Adipocyte (in vitro differentiated cells): ENCODE measurements at regions not wholly inside any gene's neighbourhood (a gene's known extent, or its start where the extent isn't known, plus 50 kb on each side); places are given as distances from the start of the nearest gene placed in this dataset.

Source experiments
- DNase-seq: peaks from one replicate; pipeline ENCODE4 v3.0.0-alpha.2; 2015; ENCODE audit warnings: low read depth
- H3K27me3 ChIP-seq: replicated peaks from 2 replicates; pipeline ENCODE4 v1.7.0; 2013; ENCODE audit warnings: mild to moderate bottlenecking, low read length, moderate library complexity; ENCODE audit not compliant: control insufficient read depth, insufficient read depth
- H3K36me3 ChIP-seq: 2 replicates; pipeline ENCODE4 v1.7.0; 2013; ENCODE audit warnings: low read length, mild to moderate bottlenecking, moderate library complexity; ENCODE audit not compliant: control insufficient read depth, insufficient read depth, severe bottlenecking
- H3K4me1 ChIP-seq: 2 replicates; pipeline ENCODE4 v1.7.0; 2013; ENCODE audit warnings: mild to moderate bottlenecking, low read length, moderate library complexity; ENCODE audit not compliant: control insufficient read depth, insufficient read depth
- H3K4me3 ChIP-seq: 2 replicates; pipeline ENCODE4 v1.7.0; 2013; ENCODE audit warnings: mild to moderate bottlenecking, low read length, moderate library complexity
- H3K9ac ChIP-seq: 2 replicates; pipeline ENCODE4 v1.7.0; 2013; ENCODE audit warnings: mild to moderate bottlenecking, low read length, moderate library complexity
- H3K9me3 ChIP-seq: 2 replicates; pipeline ENCODE4 v1.7.0; 2013; ENCODE audit warnings: mild to moderate bottlenecking, low read length, moderate library complexity; ENCODE audit not compliant: control insufficient read depth

DNA sequence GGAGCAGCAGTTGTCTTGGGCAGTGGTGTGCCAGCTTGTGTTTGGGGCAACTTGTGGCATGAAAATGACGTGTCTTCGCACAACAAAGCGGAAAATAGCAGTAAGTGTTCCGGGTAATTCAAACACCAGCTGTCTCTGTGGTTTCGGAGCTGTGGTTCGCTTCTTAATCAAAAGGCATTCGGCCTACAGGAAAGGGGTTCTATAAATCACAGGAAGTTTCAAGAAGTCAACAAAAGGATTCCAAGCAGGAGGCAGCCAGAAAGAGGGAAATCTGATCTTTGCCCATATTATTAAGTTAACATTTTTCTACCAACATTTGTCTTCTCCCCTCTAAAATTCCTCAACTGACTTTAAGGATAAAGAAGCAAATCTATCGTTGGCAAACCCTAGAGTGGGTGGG lies 353.4 kb downstream of the FGFR2 start:
- no peak overlapping the region for H3K4me3 ChIP-seq
- H3K9me3 ChIP-seq = no peaks in the 10 kb centered on the region
- no peak overlapping the region for H3K9ac ChIP-seq
- DNase-seq = no peak
- H3K4me1 ChIP-seq = peaks cover 8% of the 10 kb centered on the region
- H3K36me3 ChIP-seq = no peaks in the 10 kb centered on the region
- H3K27me3 ChIP-seq = no peaks in the 10 kb centered on the region

GRCh38 chr10:121245754-121246153 lies 352.5 kb downstream of the FGFR2 start:
- Histone ChIP-seq H3K9ac (no peak overlapping the region), H3K36me3 (no peaks in the 10 kb centered on the region), H3K9me3 (no peaks in the 10 kb centered on the region), H3K27me3 (no peaks in the 10 kb centered on the region), H3K4me1 (no peaks in the 10 kb centered on the region), H3K4me3 (no peak overlapping the region)
- DNase-seq = no peak

DNA sequence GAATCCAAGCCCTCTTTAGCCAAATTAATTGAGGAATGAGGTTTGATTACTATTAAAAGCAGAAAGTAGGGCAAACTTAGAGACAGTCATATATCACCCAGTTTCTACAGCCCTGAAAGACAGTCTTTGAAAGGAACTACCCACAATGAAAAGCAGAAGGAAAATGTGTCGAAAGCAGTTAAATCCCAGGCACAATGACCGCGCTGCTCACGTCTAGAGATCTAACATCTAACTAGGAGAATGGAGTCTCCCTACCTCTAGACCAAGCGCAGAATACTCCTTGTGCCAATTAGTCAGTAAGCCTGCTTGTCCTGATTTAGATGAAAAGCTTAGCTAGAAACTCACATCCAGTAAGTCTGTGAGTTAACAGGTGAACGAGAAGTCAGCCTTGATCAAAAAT lies 350.0 kb downstream of the FGFR2 start:
- DNase-seq = no peak
- no peaks in the 10 kb centered on the region for H3K27me3 ChIP-seq
- H3K9me3 ChIP-seq = no peaks in the 10 kb centered on the region
- H3K4me1 ChIP-seq = no peaks in the 10 kb centered on the region
- H3K9ac ChIP-seq = no peak overlapping the region
- H3K4me3 ChIP-seq = no peak overlapping the region
- no peaks in the 10 kb centered on the region for H3K36me3 ChIP-seq

- H3K9me3 ChIP-seq = no peaks in the 10 kb centered on the region
- H3K27me3 ChIP-seq = no peaks in the 10 kb centered on the region
Measured at GRCh38 chr10:121250995-121251764, 347.1 kb downstream of the FGFR2 start.

DNA sequence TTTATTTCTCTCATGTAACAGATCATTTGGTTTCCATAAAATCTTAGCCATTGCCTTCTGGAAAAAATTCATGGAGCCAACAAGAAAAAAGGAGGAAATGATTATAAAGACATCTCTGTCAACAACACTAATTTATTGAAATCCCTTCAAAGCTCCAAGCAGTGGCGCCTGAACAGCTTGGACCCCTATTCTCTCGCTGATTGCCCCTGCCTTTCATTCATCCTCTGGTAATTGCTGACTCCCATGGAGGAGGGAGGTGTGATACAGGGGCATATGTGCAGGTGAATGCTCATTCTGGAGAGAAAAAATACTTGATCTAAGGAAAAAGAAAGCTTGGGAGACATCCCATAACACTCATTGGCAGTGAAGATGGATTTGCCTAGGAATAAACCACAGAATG lies 345.5 kb downstream of the FGFR2 start:
- no peak overlapping the region for H3K4me3 ChIP-seq
- H3K4me1 ChIP-seq = no peaks in the 10 kb centered on the region
- H3K9ac ChIP-seq = no peak overlapping the region
- no peak for DNase-seq
- no peaks in the 10 kb centered on the region for H3K27me3 ChIP-seq
- no peaks in the 10 kb centered on the region for H3K36me3 ChIP-seq
- H3K9me3 ChIP-seq = no peaks in the 10 kb centered on the region

More at GRCh38 chr10:121250995-121251764, 347.1 kb downstream of the FGFR2 start:
- no peak for DNase-seq
- H3K4me3 ChIP-seq = no peak overlapping the region
- no peaks in the 10 kb centered on the region for H3K36me3 ChIP-seq
- H3K4me1 ChIP-seq = no peaks in the 10 kb centered on the region
- no peak overlapping the region for H3K9ac ChIP-seq

DNA sequence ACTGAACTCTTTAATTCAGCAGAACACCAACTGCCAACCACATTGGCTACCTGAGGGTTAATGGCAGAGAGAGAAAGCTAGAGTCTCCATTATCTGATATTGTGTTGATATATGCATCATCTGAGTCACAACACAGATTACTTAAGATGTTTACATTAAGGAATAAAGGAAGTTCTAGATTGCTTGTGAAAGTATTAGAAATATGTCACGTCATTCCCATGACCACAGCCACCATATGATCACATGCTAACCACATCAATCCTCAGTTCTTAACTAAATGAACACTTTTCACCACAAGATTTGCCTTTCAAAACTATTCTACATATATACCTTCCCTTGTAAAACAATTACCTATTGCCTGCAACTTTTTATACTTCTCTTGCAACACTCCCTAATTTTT lies 337.9 kb downstream of the FGFR2 start:
- H3K4me1 ChIP-seq = no peaks in the 10 kb centered on the region
- H3K4me3 ChIP-seq = no peak overlapping the region
- no peaks in the 10 kb centered on the region for H3K27me3 ChIP-seq
- no peaks in the 10 kb centered on the region for H3K9me3 ChIP-seq
- no peak overlapping the region for H3K9ac ChIP-seq
- H3K36me3 ChIP-seq = no peaks in the 10 kb centered on the region
- no peak for DNase-seq

- no peaks in the 10 kb centered on the region for H3K4me1 ChIP-seq
- no peak overlapping the region for H3K9ac ChIP-seq
- no peak overlapping the region for H3K4me3 ChIP-seq
- no peaks in the 10 kb centered on the region for H3K9me3 ChIP-seq
- H3K36me3 ChIP-seq = no peaks in the 10 kb centered on the region
- H3K27me3 ChIP-seq = no peaks in the 10 kb centered on the region
- no peak for DNase-seq
Measured at GRCh38 chr10:121261665-121262064, 336.6 kb downstream of the FGFR2 start.

DNA sequence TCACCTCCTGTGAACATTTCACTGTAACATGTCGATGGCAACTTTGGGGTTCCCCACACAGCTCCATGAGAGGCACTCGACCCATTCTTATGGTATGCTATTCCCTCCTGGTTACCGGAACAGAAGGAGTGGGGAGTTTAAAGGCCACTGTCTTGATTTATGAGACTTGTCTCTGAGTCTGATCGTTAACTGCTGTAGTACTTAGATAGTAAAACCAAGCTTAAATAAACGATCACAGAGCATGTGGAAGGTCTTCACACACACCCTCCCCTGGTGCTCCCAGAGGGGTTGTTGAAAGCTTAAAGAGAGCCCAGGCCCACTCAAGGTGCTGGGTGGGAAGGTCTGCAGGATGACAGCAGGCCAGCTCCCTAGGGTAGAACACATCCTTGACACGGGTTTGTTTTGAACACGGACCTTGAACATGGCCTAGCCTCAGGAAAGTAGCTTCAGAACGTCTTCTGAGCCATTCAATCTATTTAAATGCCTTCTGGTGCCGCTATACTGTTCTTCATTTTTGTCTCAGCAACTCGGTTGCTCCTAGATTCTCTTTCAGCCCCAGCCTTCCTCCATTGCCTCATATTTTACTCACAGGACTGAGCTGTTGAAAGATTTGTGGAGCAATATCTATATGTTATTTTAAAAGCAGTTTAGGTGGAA lies 335.3 kb downstream of the FGFR2 start:
- no peaks in the 10 kb centered on the region for H3K36me3 ChIP-seq
- no peaks in the 10 kb centered on the region for H3K27me3 ChIP-seq
- no peak for DNase-seq
- no peaks in the 10 kb centered on the region for H3K4me1 ChIP-seq
- no peak overlapping the region for H3K4me3 ChIP-seq
- no peak overlapping the region for H3K9ac ChIP-seq
- no peaks in the 10 kb centered on the region for H3K9me3 ChIP-seq

- no peak for DNase-seq
- Histone ChIP-seq H3K4me1 (no peaks in the 10 kb centered on the region), H3K27me3 (no peaks in the 10 kb centered on the region), H3K9me3 (no peaks in the 10 kb centered on the region), H3K36me3 (no peaks in the 10 kb centered on the region), H3K4me3 (no peak overlapping the region), H3K9ac (no peak overlapping the region)
Measured at GRCh38 chr10:121263431-121263783, 334.8 kb downstream of the FGFR2 start.

- DNase-seq = no peak
- H3K27me3 ChIP-seq = no peaks in the 10 kb centered on the region
Measured at GRCh38 chr10:121265360-121266123, 332.7 kb downstream of the FGFR2 start.

GRCh38 chr10:121266370-121266769 lies 331.9 kb downstream of the FGFR2 start:
- Histone ChIP-seq H3K36me3 (no peaks in the 10 kb centered on the region), H3K9ac (no peak overlapping the region), H3K4me3 (no peak overlapping the region), H3K9me3 (no peaks in the 10 kb centered on the region), H3K4me1 (no peaks in the 10 kb centered on the region), H3K27me3 (no peaks in the 10 kb centered on the region)
- no peak for DNase-seq

More at GRCh38 chr10:121265360-121266123, 332.7 kb downstream of the FGFR2 start:
- H3K9ac ChIP-seq = no peak overlapping the region
- H3K4me1 ChIP-seq = no peaks in the 10 kb centered on the region
- no peaks in the 10 kb centered on the region for H3K36me3 ChIP-seq
- no peaks in the 10 kb centered on the region for H3K9me3 ChIP-seq
- H3K4me3 ChIP-seq = no peak overlapping the region
